PC-9 (cell line): ENCODE measurements at regions not wholly inside any gene's neighbourhood (a gene's known extent, or its start where the extent isn't known, plus 50 kb on each side); places are given as distances from the start of the nearest gene placed in this dataset.

Source experiments
- CTCF ChIP-seq: fragments of 200-600 bp; sonication (generic); conservative IDR thresholded peaks from 2 replicates; pipeline ENCODE4 v1.6.1; 2017; ENCODE audit warnings: mixed run types, antibody characterized with exemption, mild to moderate bottlenecking, moderate library complexity
- EZH2 ChIP-seq: fragments of 200-600 bp; sonication (generic); IDR thresholded peaks from 2 replicates; pipeline ENCODE4 v1.8.0; 2017; ENCODE audit warnings: antibody characterized with exemption, low read depth

GRCh38 chr13:54980651-54981050 is 1952.0 kb downstream of the OLFM4 start:
- TF ChIP-seq CTCF (no peak), EZH2 (no peak)
